ENCODE measurements at regions not wholly inside any gene's neighbourhood (a gene's known extent, or its start where the extent isn't known, plus 50 kb on each side); places are given as distances from the start of the nearest gene placed in this dataset.

- no peak overlapping the region for H3K4me3 ChIP-seq (ENCODE audit: low read depth, low read length, poor library complexity, severe bottlenecking)
- no peaks in the 10 kb centered on the region for H3K79me2 ChIP-seq (ENCODE audit: insufficient read depth, low read length)
Observed at GRCh38 chr12:86698641-86698980, 442.4 kb upstream of the MGAT4C start.

GRCh38 chr12:86697916-86698640, 441.9 kb upstream of the MGAT4C start:
- H2AFZ ChIP-seq (ENCODE audit: low read length), result no peak overlapping the region
- no peak overlapping the region for H3K9ac ChIP-seq (ENCODE audit: low read length)
- H4K20me1 ChIP-seq (ENCODE audit: insufficient read depth, low read length), result no peaks in the 10 kb centered on the region
- no peaks in the 10 kb centered on the region for H3K4me1 ChIP-seq (ENCODE audit: insufficient read depth, low read length, severe bottlenecking)
- TF ChIP-seq EZH2 (IDR thresholded peaks at IDR 0.05; ENCODE audit: borderline replicate concordance, low read length) (no peak), CTCF (IDR thresholded peaks at IDR 0.05; ENCODE audit: low read length) (no peak)
- no peaks in the 10 kb centered on the region for H3K79me2 ChIP-seq (ENCODE audit: insufficient read depth, low read length)
- no peak overlapping the region for H3K27ac ChIP-seq (ENCODE audit: low read depth, low read length, poor library complexity, severe bottlenecking)
- H3K36me3 ChIP-seq (ENCODE audit: insufficient read depth, low read length), result no peaks in the 10 kb centered on the region
- H3K9me2 ChIP-seq (ENCODE audit: low read depth, low read length), result no peaks in the 10 kb centered on the region
- H3K4me2 ChIP-seq (ENCODE audit: low read length), result no peak overlapping the region
- H3K9me3 ChIP-seq (ENCODE audit: low read length), result no peaks in the 10 kb centered on the region
- no peaks in the 10 kb centered on the region for H3F3A ChIP-seq (ENCODE audit: insufficient read depth, low read length)
- no peak overlapping the region for H3K4me3 ChIP-seq (ENCODE audit: low read depth, low read length, poor library complexity, severe bottlenecking)
- H3K27me3 ChIP-seq (ENCODE audit: insufficient read depth, low read length), result no peaks in the 10 kb centered on the region

More at GRCh38 chr12:86698641-86698980, 442.4 kb upstream of the MGAT4C start:
- Histone ChIP-seq H3K9me3 (ENCODE audit: low read length) (no peaks in the 10 kb centered on the region), H3K36me3 (ENCODE audit: insufficient read depth, low read length) (no peaks in the 10 kb centered on the region), H3K4me2 (ENCODE audit: low read length) (no peak overlapping the region), H3K9ac (ENCODE audit: low read length) (no peak overlapping the region), H2AFZ (ENCODE audit: low read length) (no peak overlapping the region), H4K20me1 (ENCODE audit: insufficient read depth, low read length) (no peaks in the 10 kb centered on the region), H3K27ac (ENCODE audit: low read depth, low read length, poor library complexity, severe bottlenecking) (no peak overlapping the region), H3K9me2 (ENCODE audit: low read depth, low read length) (no peaks in the 10 kb centered on the region), H3K4me1 (ENCODE audit: insufficient read depth, low read length, severe bottlenecking) (no peaks in the 10 kb centered on the region), H3K27me3 (ENCODE audit: insufficient read depth, low read length) (no peaks in the 10 kb centered on the region), H3F3A (ENCODE audit: insufficient read depth, low read length) (no peaks in the 10 kb centered on the region)
- TF ChIP-seq CTCF (IDR thresholded peaks at IDR 0.05; ENCODE audit: low read length) (no peak), EZH2 (IDR thresholded peaks at IDR 0.05; ENCODE audit: borderline replicate concordance, low read length) (no peak)

GRCh38 chr12:86683568-86684304, 427.5 kb upstream of the MGAT4C start:
- no peaks in the 10 kb centered on the region for H3K79me2 ChIP-seq (ENCODE audit: insufficient read depth, low read length)
- no peaks in the 10 kb centered on the region for H3K9me2 ChIP-seq (ENCODE audit: low read depth, low read length)
- H3K4me3 ChIP-seq (ENCODE audit: low read depth, low read length, poor library complexity, severe bottlenecking), result no peak overlapping the region
- H3F3A ChIP-seq (ENCODE audit: insufficient read depth, low read length), result no peaks in the 10 kb centered on the region
- no peak overlapping the region for H3K4me2 ChIP-seq (ENCODE audit: low read length)
- H3K27ac ChIP-seq (ENCODE audit: low read depth, low read length, poor library complexity, severe bottlenecking), result no peak overlapping the region
- no peaks in the 10 kb centered on the region for H3K36me3 ChIP-seq (ENCODE audit: insufficient read depth, low read length)
- no peak overlapping the region for H2AFZ ChIP-seq (ENCODE audit: low read length)
- H3K9ac ChIP-seq (ENCODE audit: low read length), result no peak overlapping the region
- no peaks in the 10 kb centered on the region for H4K20me1 ChIP-seq (ENCODE audit: insufficient read depth, low read length)
- H3K9me3 ChIP-seq (ENCODE audit: low read length), result no peaks in the 10 kb centered on the region
- no peaks in the 10 kb centered on the region for H3K4me1 ChIP-seq (ENCODE audit: insufficient read depth, low read length, severe bottlenecking)
- no peak for TF ChIP-seq CTCF (IDR thresholded peaks at IDR 0.05; ENCODE audit: low read length)
- TF ChIP-seq EZH2 (IDR thresholded peaks at IDR 0.05; ENCODE audit: borderline replicate concordance, low read length), result no peak
- H3K27me3 ChIP-seq (ENCODE audit: insufficient read depth, low read length), result no peaks in the 10 kb centered on the region

Measured in OCI-LY1 (cell line).